Stomach (tissue), 8 donors: ENCODE measurements at regions not wholly inside any gene's neighbourhood (a gene's known extent, or its start where the extent isn't known, plus 50 kb on each side); places are given as distances from the start of the nearest gene placed in this dataset.

Experiments
- DNase-seq, 2 donors: peaks; one replicate each; pipeline versions ENCODE4 v3.0.0 to v3.0.0-alpha.2; 2013 to 2019
- H3K27ac ChIP-seq, 5 donors: fragments of 200-600 bp in 4 of 5; sonication (generic) in 4 of 5; one replicate each; pipeline ENCODE4 v1.5.1; 2013 to 2019; ENCODE audit warnings: mild to moderate bottlenecking in 1 of 5, moderate library complexity in 1 of 5
- H3K27me3 ChIP-seq, 3 donors: fragments of 200-600 bp; sonication (generic); one replicate each; pipeline ENCODE4 v1.5.1; 2017 to 2019; ENCODE audit warnings: mixed run types in 1 of 3
- H3K36me3 ChIP-seq, 4 donors: fragments of 200-600 bp; sonication (generic); 1 replicate in 3 of 4; 2 replicates in 1 of 4; pipeline ENCODE4 v1.5.1; 2016 to 2019
- H3K4me1 ChIP-seq, 4 donors: fragments of 200-600 bp; sonication (generic); one replicate each; pipeline ENCODE4 v1.5.1; 2016 to 2019
- H3K4me3 ChIP-seq, 4 donors: fragments of 200-600 bp; sonication (generic) in 3 of 4; one replicate each; pipeline ENCODE4 v1.5.1; 2016 to 2019; ENCODE audit warnings: mild to moderate bottlenecking in 1 of 4
- H3K9me3 ChIP-seq, 4 donors: fragments of 200-600 bp; sonication (generic); one replicate each; pipeline ENCODE4 v1.5.1; 2016 to 2019
- EP300 ChIP-seq: sonication (generic); formaldehyde crosslinking; IDR thresholded peaks from one replicate; pipeline ENCODE4 v1.6.1; 2017; ENCODE audit warnings: antibody characterized with exemption
- POLR2A ChIP-seq, 4 donors: fragments of 450-650 bp; IDR thresholded peaks; one replicate each; pipeline ENCODE4 v1.6.1; 2016; ENCODE audit warnings: antibody characterized with exemption in 4 of 4, control low read depth in 2 of 4, mild to moderate bottlenecking in 1 of 4, moderate library complexity in 1 of 4
- POLR2AphosphoS5 ChIP-seq, 3 donors: sonication (generic); formaldehyde crosslinking; IDR thresholded peaks; one replicate each; pipeline ENCODE4 v1.6.1; 2016; ENCODE audit warnings: antibody characterized with exemption in 3 of 3
- WGBS, 5 donors: extraction: QIAGEN DNeasy Blood & Tissue Kit in 3 of 5; methylation state at CpG; one replicate each; pipeline versions ENCODE4 v1.1.5 to v1.1.7; 2013 to 2018; 5-methylcytosine and 5-hydroxymethylcytosine counted together
- intact Hi-C: fragments of 100-400 bp; cut with DNase I; formaldehyde crosslinking; loops from one replicate; pipeline ENCODE4 v1.15.1; 2023; ENCODE audit warnings: low total_unique reads
- TF ChIP-seq, protein P1 (sequence below), 7 experiments: fragments of 450-650 bp in 4 of 7; fragments of 200-600 bp in 3 of 7; sonication (generic) in 3 of 7; IDR thresholded peaks; one replicate each; pipeline ENCODE4 v1.5.1; 2016 to 2019; ENCODE audit warnings: antibody characterized with exemption in 7 of 7, control low read depth in 2 of 7, mild to moderate bottlenecking in 1 of 7
- donor health status: healthy with polysubstance abuse.
- donor health status: Bipolar disorder and iron deficiency.
- donor health status: healthy.

DNA sequence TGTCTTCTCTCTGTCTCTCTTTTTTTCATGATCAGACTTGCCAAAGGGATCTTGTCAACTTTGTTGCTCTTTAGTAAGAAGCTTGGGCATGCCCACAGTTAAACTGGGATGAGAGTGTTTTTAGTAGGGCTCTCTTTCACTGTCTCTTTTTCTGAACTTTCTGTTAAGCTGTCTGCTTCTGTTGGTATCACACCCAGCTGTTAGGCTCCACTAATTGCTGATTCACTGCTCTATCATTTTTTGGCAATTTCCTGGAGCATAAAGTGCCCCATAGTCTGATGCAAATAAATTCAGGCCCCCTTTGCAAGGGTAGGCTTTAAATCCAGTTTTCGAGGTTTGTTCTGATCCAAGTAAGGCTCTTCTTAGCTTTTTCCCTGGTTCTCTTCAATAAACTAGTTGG lies 360.4 kb upstream of the ADAMTS9 start:
- no peak for DNase-seq
- Histone ChIP-seq H3K27ac (no peak overlapping the region), H3K4me3 (no peak overlapping the region), H3K36me3 (no peaks in the 10 kb centered on the region), H3K27me3 (no peaks in the 10 kb centered on the region), H3K4me1 (no peaks in the 10 kb centered on the region), H3K9me3 (peaks cover 0 to 23% (median 6%) of the 10 kb centered on the region in 4 donors)
- TF ChIP-seq EP300 (no peak), POLR2A (IDR thresholded peaks at IDR 0.05) (no peak), POLR2AphosphoS5 (IDR thresholded peaks at IDR 0.05) (no peak)
- TF ChIP-seq, protein P1, sequence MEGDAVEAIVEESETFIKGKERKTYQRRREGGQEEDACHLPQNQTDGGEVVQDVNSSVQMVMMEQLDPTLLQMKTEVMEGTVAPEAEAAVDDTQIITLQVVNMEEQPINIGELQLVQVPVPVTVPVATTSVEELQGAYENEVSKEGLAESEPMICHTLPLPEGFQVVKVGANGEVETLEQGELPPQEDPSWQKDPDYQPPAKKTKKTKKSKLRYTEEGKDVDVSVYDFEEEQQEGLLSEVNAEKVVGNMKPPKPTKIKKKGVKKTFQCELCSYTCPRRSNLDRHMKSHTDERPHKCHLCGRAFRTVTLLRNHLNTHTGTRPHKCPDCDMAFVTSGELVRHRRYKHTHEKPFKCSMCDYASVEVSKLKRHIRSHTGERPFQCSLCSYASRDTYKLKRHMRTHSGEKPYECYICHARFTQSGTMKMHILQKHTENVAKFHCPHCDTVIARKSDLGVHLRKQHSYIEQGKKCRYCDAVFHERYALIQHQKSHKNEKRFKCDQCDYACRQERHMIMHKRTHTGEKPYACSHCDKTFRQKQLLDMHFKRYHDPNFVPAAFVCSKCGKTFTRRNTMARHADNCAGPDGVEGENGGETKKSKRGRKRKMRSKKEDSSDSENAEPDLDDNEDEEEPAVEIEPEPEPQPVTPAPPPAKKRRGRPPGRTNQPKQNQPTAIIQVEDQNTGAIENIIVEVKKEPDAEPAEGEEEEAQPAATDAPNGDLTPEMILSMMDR (IDR thresholded peaks at IDR 0.05) = no peak
- whole genome bisulfite sequencing, 5 donors = 86 to 100% (median 97%) methylated on average over 1 of the region's 1 CpG
- intact Hi-C loops = no loop called here

DNA sequence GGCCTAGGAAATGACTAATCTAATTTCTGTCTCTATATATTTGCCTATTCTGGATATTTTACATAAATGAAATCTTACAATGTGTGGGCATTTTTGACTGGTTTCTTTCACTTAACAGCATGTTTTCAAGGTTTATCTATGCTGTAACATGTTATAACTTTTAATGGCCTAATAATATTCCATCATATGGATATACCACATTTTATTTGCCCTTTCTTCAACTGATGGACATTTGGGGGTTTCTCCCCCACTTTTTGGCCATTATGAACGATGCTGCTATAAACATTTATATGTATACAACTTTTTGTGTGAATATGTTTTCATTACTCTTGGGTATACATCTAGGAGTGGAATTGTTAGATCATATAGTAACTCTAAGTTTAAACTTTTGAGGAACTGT lies 357.3 kb upstream of the ADAMTS9 start:
- no peak for DNase-seq
- no peak for TF ChIP-seq POLR2A (IDR thresholded peaks at IDR 0.05)
- no peak for TF ChIP-seq POLR2AphosphoS5 (IDR thresholded peaks at IDR 0.05)
- TF ChIP-seq, protein P1 (IDR thresholded peaks at IDR 0.05) = no peak
- TF ChIP-seq EP300 = no peak
- WGBS, 5 donors = 49 to 76% (median 71%) methylated on average over 1 of the region's 1 CpG
- intact Hi-C loops = no loop called here
- Histone ChIP-seq H3K27me3 (no peaks in the 10 kb centered on the region), H3K4me3 (no peak overlapping the region), H3K36me3 (no peaks in the 10 kb centered on the region), H3K27ac (no peak overlapping the region), H3K4me1 (peaks cover 0 to under 1% (median 0%) of the 10 kb centered on the region in 4 donors), H3K9me3 (peaks cover 0 to 17% (median 6%) of the 10 kb centered on the region in 4 donors)

DNA sequence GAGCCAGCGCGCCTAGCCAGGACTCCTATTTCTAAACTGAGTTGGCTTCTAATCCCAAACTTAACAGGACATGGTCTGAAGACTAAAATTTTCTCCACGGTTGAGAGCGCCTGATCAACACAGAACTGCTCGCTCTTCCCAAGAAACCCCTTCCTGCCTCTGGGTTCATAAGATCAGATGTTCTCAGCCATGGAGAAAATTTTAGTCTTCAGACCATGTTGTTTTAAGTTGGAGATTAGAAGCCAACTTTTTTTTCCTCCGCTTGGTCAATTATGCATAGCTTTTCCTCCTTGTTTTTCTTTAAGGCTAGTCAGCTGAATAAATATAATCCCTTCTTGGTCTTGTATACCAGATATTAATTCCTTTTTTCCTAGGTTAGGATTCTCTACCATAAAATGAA lies 356.6 kb upstream of the ADAMTS9 start:
- no peak for DNase-seq
- TF ChIP-seq POLR2AphosphoS5 (IDR thresholded peaks at IDR 0.05) (no peak), EP300 (no peak), POLR2A (IDR thresholded peaks at IDR 0.05) (no peak)
- TF ChIP-seq, protein P1 (IDR thresholded peaks at IDR 0.05) = no peak

DNA sequence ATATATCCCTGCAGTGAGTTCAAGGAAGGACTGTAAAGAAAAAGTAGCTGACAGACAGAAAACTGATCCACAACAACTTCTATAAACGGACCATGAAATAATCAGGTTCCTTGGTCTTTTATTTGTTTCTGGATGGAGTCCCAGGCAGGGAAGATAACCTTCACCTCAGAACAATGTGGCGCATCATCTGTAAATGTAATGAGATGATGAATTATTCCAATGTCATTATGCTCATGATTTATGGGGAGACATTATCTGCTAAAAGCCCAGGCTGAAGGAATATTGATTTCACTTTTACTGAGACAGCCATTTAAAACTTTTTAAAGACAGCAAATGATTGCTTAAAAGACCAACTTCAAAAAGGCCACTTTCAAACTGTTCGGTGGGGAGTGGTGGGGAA lies 354.9 kb upstream of the ADAMTS9 start:
- Histone ChIP-seq H3K36me3 (no peaks in the 10 kb centered on the region), H3K27me3 (no peaks in the 10 kb centered on the region), H3K4me3 (no peak overlapping the region), H3K4me1 (peaks cover 0 to 8% (median 0%) of the 10 kb centered on the region in 4 donors), H3K9me3 (peaks cover 0 to 17% (median 6%) of the 10 kb centered on the region in 4 donors), H3K27ac (no peak overlapping the region)
- TF ChIP-seq, protein P1 (IDR thresholded peaks at IDR 0.05) = no peak
- TF ChIP-seq EP300 (no peak), POLR2AphosphoS5 (IDR thresholded peaks at IDR 0.05) (no peak)
- WGBS, 5 donors = 45 to 64% (median 56%) methylated on average over 3 of the region's 3 CpGs
- no peak for DNase-seq
- intact Hi-C loops = no loop called here

More for the DNA sequence above, 356.6 kb upstream of the ADAMTS9 start:
- Histone ChIP-seq H3K9me3 (peaks cover 0 to 17% (median 6%) of the 10 kb centered on the region in 4 donors), H3K27ac (no peak overlapping the region), H3K36me3 (no peaks in the 10 kb centered on the region), H3K4me1 (peaks cover 0 to 8% (median 0%) of the 10 kb centered on the region in 4 donors), H3K27me3 (no peaks in the 10 kb centered on the region), H3K4me3 (no peak overlapping the region)
- intact Hi-C loops = no loop called here
- WGBS, 5 donors = 93 to 98% (median 97%) methylated on average over 6 of the region's 6 CpGs
